HCT116 (cell line): ENCODE measurements at regions not wholly inside any gene's neighbourhood (a gene's known extent, or its start where the extent isn't known, plus 50 kb on each side); places are given as distances from the start of the nearest gene placed in this dataset.

Source experiments
- CEBPB ChIP-seq: IDR thresholded peaks from 2 replicates; pipeline ENCODE4 v1.6.1; 2012; ENCODE audit warnings: low read depth
- SP1 ChIP-seq: IDR thresholded peaks from 2 replicates; pipeline ENCODE4 v1.6.1; 2012; ENCODE audit warnings: low read depth
- TCF7L2 ChIP-seq: IDR thresholded peaks from 2 replicates; pipeline ENCODE4 v1.7.0; 2011; ENCODE audit warnings: borderline replicate concordance, inconsistent platforms; ENCODE audit not compliant: insufficient read depth, insufficient read length; ENCODE audit errors: extremely low read depth
- ZFX ChIP-seq: fragments of 450-650 bp; IDR thresholded peaks from 2 replicates; pipeline ENCODE4 v1.6.1; 2017
- TF ChIP-seq, protein P1 (sequence below), 3 experiments: fragments of 200-600 bp in 1 of 3; sonication (generic) in 1 of 3; IDR thresholded peaks in 2 of 3; conservative IDR thresholded peaks in 1 of 3; 2 replicates each; pipeline ENCODE4 v1.5.1; 2012 to 2017; ENCODE audit warnings: low read depth in 2 of 3, low read length in 2 of 3, antibody characterized with exemption in 1 of 3, borderline replicate concordance in 1 of 3, control low read depth in 1 of 3, mild to moderate bottlenecking in 1 of 3, mixed read lengths in 1 of 3, mixed run types in 1 of 3, moderate library complexity in 1 of 3; ENCODE audit not compliant: insufficient read depth in 1 of 3
- TF ChIP-seq, protein P2 (sequence below): IDR thresholded peaks from 2 replicates; pipeline ENCODE4 v1.6.1; 2012

DNA sequence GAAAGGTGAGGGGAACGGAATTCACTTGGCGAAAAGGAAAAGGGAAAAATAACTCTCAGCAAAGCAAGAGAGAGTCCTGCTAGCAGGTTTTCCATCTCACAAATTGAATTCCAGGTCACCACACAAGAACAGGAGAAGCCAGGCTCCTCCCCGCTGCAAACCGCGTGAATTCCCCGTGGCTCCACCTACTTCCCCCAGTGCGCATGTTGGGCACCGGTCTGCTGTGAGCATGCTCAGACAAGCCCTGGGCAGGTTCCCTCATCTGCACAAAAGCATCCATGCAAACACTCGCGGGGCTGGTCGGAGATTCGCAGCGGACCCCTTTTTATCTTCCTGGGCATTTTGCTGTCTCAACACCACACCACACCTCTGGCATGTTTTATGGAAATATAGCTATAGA lies 58.5 kb upstream of the S1PR3 start:
- TF ChIP-seq, protein P1, sequence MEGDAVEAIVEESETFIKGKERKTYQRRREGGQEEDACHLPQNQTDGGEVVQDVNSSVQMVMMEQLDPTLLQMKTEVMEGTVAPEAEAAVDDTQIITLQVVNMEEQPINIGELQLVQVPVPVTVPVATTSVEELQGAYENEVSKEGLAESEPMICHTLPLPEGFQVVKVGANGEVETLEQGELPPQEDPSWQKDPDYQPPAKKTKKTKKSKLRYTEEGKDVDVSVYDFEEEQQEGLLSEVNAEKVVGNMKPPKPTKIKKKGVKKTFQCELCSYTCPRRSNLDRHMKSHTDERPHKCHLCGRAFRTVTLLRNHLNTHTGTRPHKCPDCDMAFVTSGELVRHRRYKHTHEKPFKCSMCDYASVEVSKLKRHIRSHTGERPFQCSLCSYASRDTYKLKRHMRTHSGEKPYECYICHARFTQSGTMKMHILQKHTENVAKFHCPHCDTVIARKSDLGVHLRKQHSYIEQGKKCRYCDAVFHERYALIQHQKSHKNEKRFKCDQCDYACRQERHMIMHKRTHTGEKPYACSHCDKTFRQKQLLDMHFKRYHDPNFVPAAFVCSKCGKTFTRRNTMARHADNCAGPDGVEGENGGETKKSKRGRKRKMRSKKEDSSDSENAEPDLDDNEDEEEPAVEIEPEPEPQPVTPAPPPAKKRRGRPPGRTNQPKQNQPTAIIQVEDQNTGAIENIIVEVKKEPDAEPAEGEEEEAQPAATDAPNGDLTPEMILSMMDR (IDR thresholded peaks at IDR 0.05 in 2 of 3, conservative IDR thresholded peaks at IDR 0.05 in 1 of 3; ENCODE audit: borderline replicate concordance in 1 of 3, insufficient read depth in 1 of 3, low read depth in 2 of 3, low read length in 2 of 3): no peak
- no peak for TF ChIP-seq ZFX
- no peak for TF ChIP-seq CEBPB
- no peak for TF ChIP-seq TCF7L2
- TF ChIP-seq, protein P2, sequence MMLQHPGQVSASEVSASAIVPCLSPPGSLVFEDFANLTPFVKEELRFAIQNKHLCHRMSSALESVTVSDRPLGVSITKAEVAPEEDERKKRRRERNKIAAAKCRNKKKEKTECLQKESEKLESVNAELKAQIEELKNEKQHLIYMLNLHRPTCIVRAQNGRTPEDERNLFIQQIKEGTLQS: no peak
- TF ChIP-seq SP1: no peak
